ENCODE measurements at regions not wholly inside any gene's neighbourhood (a gene's known extent, or its start where the extent isn't known, plus 50 kb on each side); places are given as distances from the start of the nearest gene placed in this dataset.

GRCh38 chr10:130479926-130480325 lies 343.7 kb downstream of the GLRX3 start:
- POLR2A ChIA-PET, result no interaction called here
- CTCF ChIA-PET, result no interaction called here

GRCh38 chr10:130480491-130480890 lies 344.3 kb downstream of the GLRX3 start:
- CTCF ChIA-PET, result no interaction called here

GRCh38 chr10:130481076-130481930 lies 345.1 kb downstream of the GLRX3 start:
- ChIA-PET CTCF (no interaction called here), POLR2A (no interaction called here)

More at GRCh38 chr10:130480491-130480890, 344.3 kb downstream of the GLRX3 start:
- POLR2A ChIA-PET, result no interaction called here

GRCh38 chr10:130481936-130482335 lies 345.7 kb downstream of the GLRX3 start:
- POLR2A ChIA-PET, result no interaction called here
- CTCF ChIA-PET, result no interaction called here

- POLR2A ChIA-PET, result no interaction called here
- CTCF ChIA-PET, result interaction anchor here (0.9 kb wide), 1 partner anchor 12 kb away, joined by 3 read pairs; no protein-coding TSS in a partner anchor
Observed at GRCh38 chr10:130483691-130484467, 347.7 kb downstream of the GLRX3 start.

GRCh38 chr10:130484468-130485180 lies 348.4 kb downstream of the GLRX3 start:
- CTCF ChIA-PET, result interaction anchor here (0.9 kb wide), 1 partner anchor 11 kb away, joined by 3 read pairs; no protein-coding TSS in a partner anchor
- POLR2A ChIA-PET, result no interaction called here

- POLR2A ChIA-PET, result no interaction called here
- CTCF ChIA-PET, result interaction anchor here (0.9 kb wide), 1 partner anchor 10 kb away, joined by 3 read pairs; no protein-coding TSS in a partner anchor
Observed at GRCh38 chr10:130485236-130485957, 349.2 kb downstream of the GLRX3 start.

GRCh38 chr10:130485958-130486895 lies 350.0 kb downstream of the GLRX3 start:
- POLR2A ChIA-PET, result no interaction called here
- CTCF ChIA-PET, result no interaction called here

- CTCF ChIA-PET, result no interaction called here
Observed at GRCh38 chr10:130486906-130487305, 350.7 kb downstream of the GLRX3 start.

GRCh38 chr10:130487566-130487965 lies 351.4 kb downstream of the GLRX3 start:
- ChIA-PET CTCF (no interaction called here), POLR2A (no interaction called here)

More at GRCh38 chr10:130486906-130487305, 350.7 kb downstream of the GLRX3 start:
- POLR2A ChIA-PET, result no interaction called here

- ChIA-PET CTCF (no interaction called here), POLR2A (no interaction called here)
Observed at GRCh38 chr10:130489891-130490290, 353.7 kb downstream of the GLRX3 start.

GRCh38 chr10:130491011-130491692 lies 355.0 kb downstream of the GLRX3 start:
- CTCF ChIA-PET, result no interaction called here
- POLR2A ChIA-PET, result no interaction called here

GRCh38 chr10:130491693-130492050 lies 355.5 kb downstream of the GLRX3 start:
- CTCF ChIA-PET, result no interaction called here
- POLR2A ChIA-PET, result no interaction called here

GRCh38 chr10:130492266-130492934 lies 356.2 kb downstream of the GLRX3 start:
- POLR2A ChIA-PET, result no interaction called here

GRCh38 chr10:130493021-130493420 lies 356.8 kb downstream of the GLRX3 start:
- ChIA-PET CTCF (no interaction called here), POLR2A (no interaction called here)

More at GRCh38 chr10:130492266-130492934, 356.2 kb downstream of the GLRX3 start:
- CTCF ChIA-PET, result no interaction called here

- ChIA-PET POLR2A (no interaction called here), CTCF (no interaction called here)
Observed at GRCh38 chr10:130493446-130494145, 357.4 kb downstream of the GLRX3 start.

Measured in activated CD8-positive, alpha-beta memory T cell treated with anti-CD3 and anti-CD28 coated beads for 36 hours (primary cell).